ENCODE measurements at regions not wholly inside any gene's neighbourhood (a gene's known extent, or its start where the extent isn't known, plus 50 kb on each side); places are given as distances from the start of the nearest gene placed in this dataset.

DNA sequence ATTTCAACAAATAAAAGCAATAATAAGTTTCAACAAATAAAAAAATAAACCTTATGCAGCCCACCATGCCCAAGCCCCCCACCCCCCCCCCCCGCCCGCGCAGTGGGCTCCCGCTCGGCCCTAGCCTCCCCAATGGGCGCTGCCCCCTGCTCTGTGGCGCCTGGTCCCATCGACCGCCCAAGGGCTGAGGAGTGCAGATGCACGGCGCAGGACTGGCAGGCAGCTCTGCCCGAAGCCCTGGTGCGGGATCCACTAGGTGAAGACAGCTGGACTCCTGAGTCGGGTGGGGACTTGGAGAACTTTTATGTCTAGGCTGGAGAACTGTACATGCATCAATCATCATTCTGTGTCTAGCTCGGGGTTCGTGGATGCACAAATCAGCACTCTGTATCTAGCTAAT lies 779.6 kb downstream of the DACH1 start:
- DNase-seq (no peak), ATAC-seq (ENCODE audit: insufficient read depth, low read depth) (no peak)
- H3K27ac ChIP-seq (ENCODE audit: low read length), result no peak overlapping the region
- H3K9me3 ChIP-seq (ENCODE audit: insufficient read depth, low read length, severe bottlenecking), result no peaks in the 10 kb centered on the region
- H3K79me2 ChIP-seq (ENCODE audit: insufficient read depth, low read length), result no peaks in the 10 kb centered on the region
- H3K4me2 ChIP-seq (ENCODE audit: insufficient read depth, low read length), result no peak overlapping the region
- H3K36me3 ChIP-seq (ENCODE audit: insufficient read depth, low read length), result no peaks in the 10 kb centered on the region
- H4K20me1 ChIP-seq (ENCODE audit: insufficient read depth, low read length), result no peaks in the 10 kb centered on the region
- no peaks in the 10 kb centered on the region for H3K4me1 ChIP-seq (ENCODE audit: insufficient read depth, low read length)
- H3K4me3 ChIP-seq (ENCODE audit: low read depth in 1 of 2, low read length in 2 of 2), result no peak overlapping the region
- H3K27me3 ChIP-seq (ENCODE audit: insufficient read depth, low read length, poor library complexity), result no peaks in the 10 kb centered on the region
- H2AFZ ChIP-seq (ENCODE audit: low read depth, low read length), result no peak overlapping the region
- TF ChIP-seq EZH2 (IDR thresholded peaks at IDR 0.05; ENCODE audit: borderline replicate concordance, low read depth, low read length, severe bottlenecking), result no peak
- TF ChIP-seq, protein P1, sequence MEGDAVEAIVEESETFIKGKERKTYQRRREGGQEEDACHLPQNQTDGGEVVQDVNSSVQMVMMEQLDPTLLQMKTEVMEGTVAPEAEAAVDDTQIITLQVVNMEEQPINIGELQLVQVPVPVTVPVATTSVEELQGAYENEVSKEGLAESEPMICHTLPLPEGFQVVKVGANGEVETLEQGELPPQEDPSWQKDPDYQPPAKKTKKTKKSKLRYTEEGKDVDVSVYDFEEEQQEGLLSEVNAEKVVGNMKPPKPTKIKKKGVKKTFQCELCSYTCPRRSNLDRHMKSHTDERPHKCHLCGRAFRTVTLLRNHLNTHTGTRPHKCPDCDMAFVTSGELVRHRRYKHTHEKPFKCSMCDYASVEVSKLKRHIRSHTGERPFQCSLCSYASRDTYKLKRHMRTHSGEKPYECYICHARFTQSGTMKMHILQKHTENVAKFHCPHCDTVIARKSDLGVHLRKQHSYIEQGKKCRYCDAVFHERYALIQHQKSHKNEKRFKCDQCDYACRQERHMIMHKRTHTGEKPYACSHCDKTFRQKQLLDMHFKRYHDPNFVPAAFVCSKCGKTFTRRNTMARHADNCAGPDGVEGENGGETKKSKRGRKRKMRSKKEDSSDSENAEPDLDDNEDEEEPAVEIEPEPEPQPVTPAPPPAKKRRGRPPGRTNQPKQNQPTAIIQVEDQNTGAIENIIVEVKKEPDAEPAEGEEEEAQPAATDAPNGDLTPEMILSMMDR (IDR thresholded peaks at IDR 0.05; ENCODE audit: borderline replicate concordance, extremely low read depth, low read length, poor library complexity, severe bottlenecking), result no peak
- H3K9ac ChIP-seq (ENCODE audit: low read depth, low read length), result no peak overlapping the region

DNA sequence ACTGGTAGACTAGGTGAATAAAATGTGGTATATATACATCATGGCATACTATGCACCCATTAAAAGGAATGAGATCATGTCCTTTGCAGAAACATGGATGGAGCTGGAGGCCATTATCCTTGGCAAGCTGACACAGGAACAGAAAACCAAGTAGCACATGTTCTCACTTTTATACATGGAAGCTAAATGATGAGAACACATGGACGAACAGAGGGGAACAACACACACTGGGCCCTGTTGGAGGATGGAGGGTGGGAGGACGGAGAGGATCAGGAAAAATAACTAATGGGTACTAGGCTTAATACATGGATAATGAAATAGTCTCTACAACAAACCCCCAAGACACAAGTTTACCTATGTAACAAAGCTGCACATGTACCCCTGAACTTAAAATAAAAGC lies 780.0 kb downstream of the DACH1 start:
- H3K4me3 ChIP-seq (ENCODE audit: low read depth in 1 of 2, low read length in 2 of 2), result no peak overlapping the region
- TF ChIP-seq, protein P1 (IDR thresholded peaks at IDR 0.05; ENCODE audit: borderline replicate concordance, extremely low read depth, low read length, poor library complexity, severe bottlenecking), result no peak
- no peak for TF ChIP-seq EZH2 (IDR thresholded peaks at IDR 0.05; ENCODE audit: borderline replicate concordance, low read depth, low read length, severe bottlenecking)
- no peak overlapping the region for H3K27ac ChIP-seq (ENCODE audit: low read length)
- no peaks in the 10 kb centered on the region for H3K4me1 ChIP-seq (ENCODE audit: insufficient read depth, low read length)
- DNase-seq, result no peak
- no peak for ATAC-seq (ENCODE audit: insufficient read depth, low read depth)
- H2AFZ ChIP-seq (ENCODE audit: low read depth, low read length), result no peak overlapping the region
- H3K4me2 ChIP-seq (ENCODE audit: insufficient read depth, low read length), result no peak overlapping the region
- H3K36me3 ChIP-seq (ENCODE audit: insufficient read depth, low read length), result no peaks in the 10 kb centered on the region
- H3K9ac ChIP-seq (ENCODE audit: low read depth, low read length), result no peak overlapping the region
- H4K20me1 ChIP-seq (ENCODE audit: insufficient read depth, low read length), result no peaks in the 10 kb centered on the region
- no peaks in the 10 kb centered on the region for H3K27me3 ChIP-seq (ENCODE audit: insufficient read depth, low read length, poor library complexity)
- no peaks in the 10 kb centered on the region for H3K9me3 ChIP-seq (ENCODE audit: insufficient read depth, low read length, severe bottlenecking)
- H3K79me2 ChIP-seq (ENCODE audit: insufficient read depth, low read length), result no peaks in the 10 kb centered on the region

DNA sequence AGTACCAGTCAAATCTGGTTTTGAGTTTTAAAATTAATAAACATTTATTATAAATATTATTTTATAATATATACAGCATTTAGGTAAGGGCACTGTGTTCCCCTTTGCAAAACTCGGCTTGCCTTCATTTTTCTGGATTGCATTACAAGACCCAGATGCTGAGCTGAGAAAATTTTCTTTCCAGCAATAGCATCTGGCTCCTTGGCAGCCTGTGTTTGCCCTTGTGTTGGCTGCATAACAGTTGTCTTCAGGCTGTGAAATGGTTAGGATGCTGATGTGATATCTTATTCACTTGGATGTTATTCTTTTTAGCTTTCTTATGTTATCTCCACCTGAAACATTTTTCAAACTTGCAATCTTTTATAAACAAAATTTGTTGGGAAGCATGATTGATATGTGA lies 784.4 kb downstream of the DACH1 start:
- H3K27ac ChIP-seq (ENCODE audit: low read length), result no peak overlapping the region
- TF ChIP-seq, protein P1 (IDR thresholded peaks at IDR 0.05; ENCODE audit: borderline replicate concordance, extremely low read depth, low read length, poor library complexity, severe bottlenecking), result no peak
- TF ChIP-seq EZH2 (IDR thresholded peaks at IDR 0.05; ENCODE audit: borderline replicate concordance, low read depth, low read length, severe bottlenecking), result no peak
- H3K9ac ChIP-seq (ENCODE audit: low read depth, low read length), result no peak overlapping the region
- no peak overlapping the region for H3K4me2 ChIP-seq (ENCODE audit: insufficient read depth, low read length)
- no peaks in the 10 kb centered on the region for H3K79me2 ChIP-seq (ENCODE audit: insufficient read depth, low read length)
- no peak for ATAC-seq (ENCODE audit: insufficient read depth, low read depth)
- H3K4me1 ChIP-seq (ENCODE audit: insufficient read depth, low read length), result no peaks in the 10 kb centered on the region
- H4K20me1 ChIP-seq (ENCODE audit: insufficient read depth, low read length), result no peaks in the 10 kb centered on the region
- no peak overlapping the region for H2AFZ ChIP-seq (ENCODE audit: low read depth, low read length)
- no peaks in the 10 kb centered on the region for H3K9me3 ChIP-seq (ENCODE audit: insufficient read depth, low read length, severe bottlenecking)
- H3K27me3 ChIP-seq (ENCODE audit: insufficient read depth, low read length, poor library complexity), result no peaks in the 10 kb centered on the region
- no peaks in the 10 kb centered on the region for H3K36me3 ChIP-seq (ENCODE audit: insufficient read depth, low read length)
- H3K4me3 ChIP-seq (ENCODE audit: low read depth in 1 of 2, low read length in 2 of 2), result no peak overlapping the region
- DNase-seq, result no peak

DNA sequence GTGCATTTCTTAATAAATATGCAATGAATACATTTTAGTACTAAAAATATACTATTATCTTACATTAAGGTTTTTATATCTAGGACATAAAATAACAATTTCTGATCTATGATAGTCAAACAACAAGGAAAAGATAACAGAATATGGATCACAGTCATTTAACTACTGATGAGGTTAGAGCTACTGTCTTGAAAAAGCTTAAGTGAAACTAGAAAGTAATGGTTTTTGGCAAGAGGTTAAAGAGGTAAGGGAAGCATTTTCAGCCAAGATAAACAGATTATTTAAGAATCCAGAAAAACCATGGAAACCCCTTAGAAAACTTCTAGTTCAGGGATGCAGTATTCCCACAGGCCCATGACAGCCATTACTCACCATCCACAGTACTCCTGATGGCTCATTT lies 787.4 kb downstream of the DACH1 start:
- Histone ChIP-seq H3K27me3 (ENCODE audit: insufficient read depth, low read length, poor library complexity) (no peaks in the 10 kb centered on the region), H3K4me2 (ENCODE audit: insufficient read depth, low read length) (no peak overlapping the region), H3K4me1 (ENCODE audit: insufficient read depth, low read length) (no peaks in the 10 kb centered on the region), H3K36me3 (ENCODE audit: insufficient read depth, low read length) (no peaks in the 10 kb centered on the region), H4K20me1 (ENCODE audit: insufficient read depth, low read length) (no peaks in the 10 kb centered on the region), H2AFZ (ENCODE audit: low read depth, low read length) (no peak overlapping the region), H3K27ac (ENCODE audit: low read length) (no peak overlapping the region), H3K9me3 (ENCODE audit: insufficient read depth, low read length, severe bottlenecking) (no peaks in the 10 kb centered on the region), H3K9ac (ENCODE audit: low read depth, low read length) (no peak overlapping the region), H3K79me2 (ENCODE audit: insufficient read depth, low read length) (no peaks in the 10 kb centered on the region), H3K4me3 (ENCODE audit: low read depth in 1 of 2, low read length in 2 of 2) (no peak overlapping the region)
- DNase-seq (no peak), ATAC-seq (ENCODE audit: insufficient read depth, low read depth) (no peak)
- TF ChIP-seq EZH2 (IDR thresholded peaks at IDR 0.05; ENCODE audit: borderline replicate concordance, low read depth, low read length, severe bottlenecking), result no peak
- TF ChIP-seq, protein P1 (IDR thresholded peaks at IDR 0.05; ENCODE audit: borderline replicate concordance, extremely low read depth, low read length, poor library complexity, severe bottlenecking), result no peak

Measured in DND-41 (cell line).